HG03175 (cell line): ENCODE measurements at regions not wholly inside any gene's neighbourhood (a gene's known extent, or its start where the extent isn't known, plus 50 kb on each side); places are given as distances from the start of the nearest gene placed in this dataset.
"Not testable (repeated sequence)": the region's sequence is repeated elsewhere in the genome, so short reads cannot be mapped to it uniquely, and the experiment has no call there.

Experiments
- ATAC-seq: cut with Tn5 transposase; IDR thresholded peaks from one replicate; pipeline ENCODE4 v1.9.1; 2021; ENCODE audit warnings: mild to moderate bottlenecking, moderate library complexity; ENCODE audit not compliant: unreplicated experiment

- not testable (repeated sequence) for ATAC-seq
Observed at GRCh38 chr1:761791-762190, 75.3 kb upstream of the OR4F16 start.

GRCh38 chr1:771449-771848, 85.0 kb upstream of the OR4F16 start:
- ATAC-seq, result not testable (repeated sequence)

DNA sequence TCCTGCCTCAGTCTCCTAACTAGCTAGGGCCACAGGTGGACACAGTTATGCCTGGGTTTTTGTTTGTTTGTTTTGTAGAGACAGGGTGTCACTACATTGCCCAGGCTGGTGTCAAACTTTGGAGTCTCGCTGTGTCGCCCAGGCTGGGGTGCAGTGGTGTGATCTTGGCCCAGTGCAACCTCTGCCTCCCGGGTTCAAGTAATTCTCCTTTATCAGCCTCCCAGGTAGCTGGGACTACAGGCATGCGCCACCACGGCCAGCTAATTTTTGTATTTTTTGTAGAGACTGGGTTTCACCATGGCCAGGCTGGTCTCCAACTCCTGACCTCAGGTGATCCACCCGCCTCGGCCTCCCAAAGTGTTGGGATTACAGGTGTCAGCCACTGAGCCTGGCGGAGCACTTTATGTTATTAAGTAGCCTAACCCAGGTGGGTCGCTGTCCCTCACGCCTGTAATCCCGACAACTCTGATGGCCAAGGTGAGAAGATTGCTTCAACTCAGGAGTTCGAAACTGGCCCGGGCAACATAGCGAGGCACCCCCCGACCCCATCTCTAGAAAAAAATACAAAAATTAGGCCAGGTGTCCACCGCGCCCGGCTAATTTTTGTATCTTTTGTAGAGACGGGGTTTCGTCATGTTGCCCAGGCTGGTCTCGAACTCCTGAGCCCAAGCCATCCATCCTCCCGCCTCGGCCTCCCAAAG, 91.2 kb upstream of the OR4F16 start:
- not testable (repeated sequence) for ATAC-seq

DNA sequence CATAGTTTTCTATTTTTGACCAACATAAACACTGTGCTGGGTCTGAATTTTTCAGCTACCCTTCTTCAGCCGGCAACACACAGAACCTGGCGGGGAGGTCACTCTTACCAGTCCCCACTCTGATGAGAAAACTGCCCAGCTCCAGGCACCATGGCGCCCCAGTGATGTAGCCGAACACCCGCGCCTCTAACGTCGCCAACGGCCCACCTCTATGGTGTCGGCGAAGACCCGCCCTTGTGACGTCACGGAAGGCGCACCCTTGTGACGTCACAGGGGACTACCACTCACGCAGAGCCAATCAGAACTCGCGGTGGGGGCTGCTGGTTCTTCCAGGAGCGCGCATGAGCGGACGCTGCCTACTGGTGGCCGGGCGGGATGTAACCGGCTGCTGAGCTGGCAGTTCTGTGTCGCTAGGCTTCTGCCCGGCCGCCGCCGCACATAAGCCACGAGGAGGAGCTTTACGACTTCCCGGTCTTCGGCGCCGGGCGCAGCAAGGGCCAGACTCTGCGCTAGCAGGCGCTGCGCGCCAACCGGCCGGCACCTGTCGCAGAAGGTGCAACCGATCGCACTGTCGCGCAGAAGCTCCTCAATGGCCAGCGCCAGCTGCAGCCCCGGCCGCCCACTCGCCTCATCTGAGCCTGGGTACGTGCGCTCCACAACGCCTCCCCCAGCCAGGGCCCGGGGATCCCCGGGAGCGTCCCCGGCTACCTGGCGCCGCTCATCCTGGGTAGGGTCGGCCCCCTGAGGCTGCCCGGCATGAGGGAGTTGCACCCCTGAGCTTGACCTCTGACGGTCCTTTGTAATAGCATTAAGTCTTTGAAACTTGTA, 92.2 kb upstream of the OR4F16 start:
- peak; percentile 100 for ATAC-seq

- not testable (repeated sequence) for ATAC-seq
Observed at GRCh38 chr1:779621-780020, 93.2 kb upstream of the OR4F16 start.

DNA sequence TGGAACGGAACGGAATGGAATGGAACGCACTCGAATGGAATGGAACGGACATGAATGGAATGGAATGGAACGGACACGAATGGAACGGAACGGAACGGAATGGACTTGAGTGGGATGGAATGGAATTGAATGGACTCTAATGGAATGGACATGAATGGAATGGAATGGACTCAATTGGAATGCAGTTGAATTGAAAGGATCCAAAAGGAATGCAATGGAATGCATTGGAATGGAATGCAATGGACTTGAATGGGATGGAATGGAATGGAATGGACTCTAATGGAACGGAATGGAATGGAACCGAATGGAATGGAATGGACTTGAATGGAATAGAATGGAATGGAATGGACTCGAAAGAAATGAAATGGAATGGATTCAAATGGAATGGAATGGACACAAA, 102.4 kb upstream of the OR4F16 start:
- ATAC-seq, result no peak

- ATAC-seq, result not testable (repeated sequence)
Observed at GRCh38 chr1:789606-790005, 103.2 kb upstream of the OR4F16 start.

GRCh38 chr1:790388-790930, 104.0 kb upstream of the OR4F16 start:
- ATAC-seq, result not testable (repeated sequence)

- ATAC-seq, result not testable (repeated sequence)
Observed at GRCh38 chr1:794310-794709, 107.9 kb upstream of the OR4F16 start.

- ATAC-seq, result not testable (repeated sequence)
Observed at GRCh38 chr1:794918-795584, 108.6 kb upstream of the OR4F16 start.

- ATAC-seq, result not testable (repeated sequence)
Observed at GRCh38 chr1:797649-798048, 111.2 kb upstream of the OR4F16 start.

DNA sequence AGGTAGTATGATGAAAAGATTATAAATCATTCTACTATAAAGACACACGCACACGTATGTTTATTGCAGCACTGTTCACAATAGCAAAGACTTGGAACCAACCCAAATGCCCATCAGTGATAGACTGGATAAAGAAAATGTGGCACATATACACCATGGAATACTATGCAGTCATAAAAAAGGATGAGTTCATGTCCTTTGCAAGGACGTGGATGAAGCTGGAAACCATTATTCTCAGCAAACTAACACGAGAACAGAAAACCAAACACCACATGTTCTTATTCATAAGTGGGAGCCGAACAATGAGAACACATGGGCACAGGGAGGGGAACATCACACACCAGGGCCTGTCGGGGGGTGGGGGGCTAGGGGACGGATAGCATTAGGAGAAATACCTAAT, 113.9 kb upstream of the OR4F16 start:
- ATAC-seq, result not testable (repeated sequence)

DNA sequence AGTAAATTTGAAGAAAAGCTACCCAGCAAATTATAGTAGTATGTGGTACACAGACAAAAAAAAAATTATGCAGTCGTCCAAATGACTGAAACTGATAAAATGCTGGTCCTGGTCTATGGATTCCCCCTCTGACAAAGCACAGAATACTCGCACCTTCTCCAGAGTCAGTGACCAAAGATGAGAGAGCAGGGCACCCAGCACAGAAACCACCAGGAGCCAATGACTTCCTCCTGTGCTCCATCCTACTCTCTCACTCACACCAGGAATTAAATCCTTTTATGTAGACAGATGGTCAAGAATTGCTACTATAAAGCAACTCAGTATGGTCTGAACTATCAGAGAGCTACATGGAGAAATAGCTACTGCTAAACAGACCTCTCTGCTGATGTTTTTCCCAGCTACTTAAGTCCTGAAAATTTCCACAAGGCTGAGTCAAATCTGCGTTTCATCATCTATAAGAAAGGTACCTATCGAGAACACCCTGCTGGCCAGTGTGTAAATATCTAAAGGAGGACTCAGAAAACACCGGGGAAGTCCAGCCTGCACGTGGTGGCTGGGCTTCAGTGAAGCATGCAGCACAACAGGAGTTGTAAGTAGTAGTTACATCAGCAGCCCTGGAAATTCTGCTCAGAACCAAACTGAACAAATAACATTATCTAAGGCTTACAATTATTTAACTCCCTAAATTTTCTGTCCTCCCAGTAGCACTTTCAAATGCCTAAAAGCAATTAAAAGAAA, 118.1 kb upstream of the OR4F16 start:
- ATAC-seq, result peak; percentile 72

GRCh38 chr1:805310-805709, 118.4 kb upstream of the SAMD11 start:
- ATAC-seq, result not testable (repeated sequence)

- ATAC-seq, result not testable (repeated sequence)
Observed at GRCh38 chr1:807066-807465, 116.7 kb upstream of the SAMD11 start.

- ATAC-seq, result not testable (repeated sequence)
Observed at GRCh38 chr1:807699-808390, 115.9 kb upstream of the SAMD11 start.

DNA sequence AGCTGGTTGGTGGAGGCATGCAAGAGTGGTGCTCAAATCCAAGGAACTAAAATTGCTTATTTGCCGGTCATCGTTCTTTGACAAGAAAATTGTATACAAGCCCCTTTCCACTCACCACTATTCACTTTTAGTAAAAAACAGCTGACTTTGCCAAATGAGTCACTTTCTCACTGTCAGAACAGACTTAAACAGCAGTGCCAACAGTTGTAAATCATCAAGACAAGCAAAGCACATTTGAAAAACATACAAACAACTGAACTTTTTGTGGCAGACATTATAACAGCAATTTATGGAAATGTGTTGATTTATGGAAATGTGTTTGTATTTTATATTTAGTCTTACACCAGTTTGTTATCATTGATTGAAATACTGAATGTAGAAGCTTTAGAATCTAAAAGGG, 112.8 kb upstream of the SAMD11 start:
- ATAC-seq, result not testable (repeated sequence)

- ATAC-seq, result not testable (repeated sequence)
Observed at GRCh38 chr1:812535-813127, 111.1 kb upstream of the SAMD11 start.

GRCh38 chr1:814543-814942, 109.2 kb upstream of the SAMD11 start:
- not testable (repeated sequence) for ATAC-seq
